Endodermal cell (in vitro differentiated cells): ENCODE measurements at regions not wholly inside any gene's neighbourhood (a gene's known extent, or its start where the extent isn't known, plus 50 kb on each side); places are given as distances from the start of the nearest gene placed in this dataset.

Experiments used
- DNase-seq: peaks from one replicate; pipeline ENCODE4 v3.0.0-alpha.2; 2017
- H3K27ac ChIP-seq: 2 replicates; pipeline ENCODE4 v1.5.1; 2013; ENCODE audit warnings: mild to moderate bottlenecking, low read depth, low read length, moderate library complexity
- H3K27me3 ChIP-seq: 2 replicates; pipeline ENCODE4 v1.6.1; 2013; ENCODE audit warnings: mild to moderate bottlenecking, low read length, moderate library complexity; ENCODE audit not compliant: insufficient read depth, control insufficient read depth, poor library complexity, severe bottlenecking
- H3K36me3 ChIP-seq: 2 replicates; pipeline ENCODE4 v1.7.0; 2013; ENCODE audit warnings: mild to moderate bottlenecking, low read length, moderate library complexity; ENCODE audit not compliant: control insufficient read depth, insufficient read depth
- H3K4me1 ChIP-seq: one replicate; pipeline ENCODE4 v1.7.0; 2013; ENCODE audit warnings: low read length; ENCODE audit not compliant: control insufficient read depth, insufficient read depth
- H3K4me3 ChIP-seq: 2 replicates; pipeline ENCODE4 v1.5.1; 2013; ENCODE audit warnings: mild to moderate bottlenecking, low read length, moderate library complexity
- H3K9ac ChIP-seq: 2 replicates; pipeline ENCODE4 v1.6.1; 2013; ENCODE audit warnings: mild to moderate bottlenecking, low read length, moderate library complexity; ENCODE audit not compliant: poor library complexity, severe bottlenecking; ENCODE audit errors: extremely low read depth
- H3K9me3 ChIP-seq: 2 replicates; pipeline ENCODE4 v1.6.1; 2013; ENCODE audit warnings: mild to moderate bottlenecking, low read length, moderate library complexity; ENCODE audit not compliant: control insufficient read depth
- H3K27ac Mint-ChIP-seq: 2 replicates; pipeline ENCODE4 v1.8.0; 2020; ENCODE audit warnings: mixed read lengths
- H3K27me3 Mint-ChIP-seq: 2 replicates; pipeline ENCODE4 v1.8.0; 2021; ENCODE audit warnings: mild to moderate bottlenecking, mixed read lengths; ENCODE audit not compliant: insufficient read depth
- H3K36me3 Mint-ChIP-seq: 2 replicates; pipeline ENCODE4 v1.8.0; 2020; ENCODE audit warnings: low read depth, mixed read lengths
- H3K4me1 Mint-ChIP-seq: 2 replicates; pipeline ENCODE4 v1.8.0; 2020; ENCODE audit warnings: mixed read lengths
- H3K4me3 Mint-ChIP-seq: 2 replicates; pipeline ENCODE4 v1.8.0; 2020; ENCODE audit warnings: mild to moderate bottlenecking, moderate library complexity, mixed read lengths
- H3K9me3 Mint-ChIP-seq: 2 replicates; pipeline ENCODE4 v1.8.0; 2020; ENCODE audit warnings: mild to moderate bottlenecking, mixed read lengths
- WGBS, 2 experiments: methylation state at CpG; one replicate each; pipeline versions ENCODE4 v1.1.5 to v1.1.7; 2013; ENCODE audit warnings: missing lambda C conversion rate in 2 of 2, mixed read lengths in 1 of 2; ENCODE audit not compliant: insufficient coverage in 1 of 2, insufficient read length in 1 of 2; 5-methylcytosine and 5-hydroxymethylcytosine counted together
- TF ChIP-seq, protein P1 (sequence below): fragments of 200-600 bp; sonication (generic); conservative IDR thresholded peaks from 2 replicates; pipeline ENCODE4 v1.5.0; 2021; ENCODE audit warnings: antibody characterized with exemption, mild to moderate bottlenecking

DNA sequence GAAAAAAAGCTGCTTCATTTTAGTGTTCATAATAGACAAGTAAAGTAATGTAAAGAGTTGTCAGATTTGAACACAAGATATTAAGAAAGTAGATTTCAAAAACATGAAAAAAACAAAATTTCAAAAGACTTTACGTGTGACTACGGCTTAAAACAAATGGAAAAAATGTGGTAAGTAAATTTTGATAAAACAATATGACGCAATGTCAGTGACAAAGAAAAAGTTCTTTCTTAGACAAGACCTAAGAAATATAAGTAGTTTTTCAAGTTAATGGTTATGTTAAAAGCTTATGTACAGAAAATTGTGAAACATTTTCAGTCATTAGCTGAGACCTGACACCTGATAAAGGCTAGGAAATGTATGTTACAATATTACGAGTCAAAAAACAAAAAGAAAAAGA, 73.7 kb upstream of the EYS start:
- no peak overlapping the region for H3K27ac ChIP-seq
- no peaks in the 10 kb centered on the region for H3K27me3 Mint-ChIP-seq
- WGBS, 2 experiments, result 95 to 98% methylated on average over 3 to 4 of the region's 4 CpGs
- H3K27ac Mint-ChIP-seq, result no peak overlapping the region
- no peaks in the 10 kb centered on the region for H3K27me3 ChIP-seq
- H3K4me1 ChIP-seq, result no peaks in the 10 kb centered on the region
- no peaks in the 10 kb centered on the region for H3K9me3 ChIP-seq
- H3K4me3 ChIP-seq, result no peak overlapping the region
- H3K4me1 Mint-ChIP-seq, result no peaks in the 10 kb centered on the region
- no peaks in the 10 kb centered on the region for H3K9me3 Mint-ChIP-seq
- no peak for DNase-seq
- TF ChIP-seq, protein P1, sequence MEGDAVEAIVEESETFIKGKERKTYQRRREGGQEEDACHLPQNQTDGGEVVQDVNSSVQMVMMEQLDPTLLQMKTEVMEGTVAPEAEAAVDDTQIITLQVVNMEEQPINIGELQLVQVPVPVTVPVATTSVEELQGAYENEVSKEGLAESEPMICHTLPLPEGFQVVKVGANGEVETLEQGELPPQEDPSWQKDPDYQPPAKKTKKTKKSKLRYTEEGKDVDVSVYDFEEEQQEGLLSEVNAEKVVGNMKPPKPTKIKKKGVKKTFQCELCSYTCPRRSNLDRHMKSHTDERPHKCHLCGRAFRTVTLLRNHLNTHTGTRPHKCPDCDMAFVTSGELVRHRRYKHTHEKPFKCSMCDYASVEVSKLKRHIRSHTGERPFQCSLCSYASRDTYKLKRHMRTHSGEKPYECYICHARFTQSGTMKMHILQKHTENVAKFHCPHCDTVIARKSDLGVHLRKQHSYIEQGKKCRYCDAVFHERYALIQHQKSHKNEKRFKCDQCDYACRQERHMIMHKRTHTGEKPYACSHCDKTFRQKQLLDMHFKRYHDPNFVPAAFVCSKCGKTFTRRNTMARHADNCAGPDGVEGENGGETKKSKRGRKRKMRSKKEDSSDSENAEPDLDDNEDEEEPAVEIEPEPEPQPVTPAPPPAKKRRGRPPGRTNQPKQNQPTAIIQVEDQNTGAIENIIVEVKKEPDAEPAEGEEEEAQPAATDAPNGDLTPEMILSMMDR, result no peak
- no peaks in the 10 kb centered on the region for H3K36me3 Mint-ChIP-seq
- no peak overlapping the region for H3K4me3 Mint-ChIP-seq
- no peak overlapping the region for H3K9ac ChIP-seq
- H3K36me3 ChIP-seq, result no peaks in the 10 kb centered on the region

DNA sequence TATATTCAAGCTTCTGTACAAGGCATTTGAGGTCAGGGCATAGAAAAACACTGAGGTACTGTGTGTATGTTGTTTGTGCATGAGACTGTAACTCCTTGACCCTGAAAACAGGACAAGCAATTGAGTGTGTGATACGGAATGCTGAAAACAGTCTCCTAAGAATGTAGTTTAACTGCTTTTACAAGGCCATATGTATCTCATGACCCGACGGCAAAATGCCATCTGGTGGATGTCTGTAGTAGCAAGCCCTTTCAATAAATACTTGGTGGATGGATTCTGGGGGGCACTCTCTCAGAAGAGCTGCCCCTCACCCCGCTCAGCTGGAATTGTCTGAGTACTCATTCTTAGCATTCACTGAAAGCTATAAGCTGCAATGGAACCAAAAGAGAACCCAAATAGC, 69.3 kb upstream of the EYS start:
- Histone ChIP-seq H3K4me3 (no peak overlapping the region), H3K4me1 (no peaks in the 10 kb centered on the region), H3K27ac (no peak overlapping the region), H3K9me3 (no peaks in the 10 kb centered on the region), H3K27me3 (no peaks in the 10 kb centered on the region), H3K9ac (no peak overlapping the region), H3K36me3 (no peaks in the 10 kb centered on the region)
- Mint-ChIP-seq H3K9me3 (no peaks in the 10 kb centered on the region), H3K36me3 (no peaks in the 10 kb centered on the region), H3K27ac (no peak overlapping the region), H3K4me1 (peaks cover 12% of the 10 kb centered on the region), H3K27me3 (no peaks in the 10 kb centered on the region), H3K4me3 (no peak overlapping the region)
- peak; percentile 65 for DNase-seq
- TF ChIP-seq, protein P1, result peak; percentile 70
- 68% methylated on average over 4 of the region's 4 CpGs; no CpG with 5 or more reads in 1 of the 2 experiments for WGBS, 2 experiments

DNA sequence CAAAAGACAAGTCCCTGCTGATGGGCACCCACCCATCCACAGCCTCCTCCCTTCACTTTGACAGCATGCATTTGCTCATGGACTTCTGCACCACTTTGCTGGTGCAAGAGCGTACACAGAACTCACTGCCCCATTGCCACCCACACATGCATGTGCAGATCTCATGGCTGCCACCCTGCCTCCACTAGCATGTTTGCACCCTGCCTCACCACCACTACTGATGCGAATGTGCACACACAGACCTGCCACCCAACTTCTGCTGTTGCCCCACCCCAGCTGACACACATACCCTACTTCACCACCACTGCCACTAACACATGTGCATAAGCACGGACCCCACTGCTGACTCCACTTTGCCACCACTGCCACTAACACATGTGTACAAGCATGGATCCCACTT, 64.9 kb upstream of the EYS start:
- H3K4me1 ChIP-seq, result no peaks in the 10 kb centered on the region
- Mint-ChIP-seq H3K4me1 (peaks cover 12% of the 10 kb centered on the region), H3K4me3 (no peak overlapping the region), H3K27ac (no peak overlapping the region), H3K9me3 (no peaks in the 10 kb centered on the region), H3K36me3 (no peaks in the 10 kb centered on the region), H3K27me3 (no peaks in the 10 kb centered on the region)
- H3K9ac ChIP-seq, result no peak overlapping the region
- TF ChIP-seq, protein P1, result no peak
- H3K9me3 ChIP-seq, result no peaks in the 10 kb centered on the region
- H3K36me3 ChIP-seq, result no peaks in the 10 kb centered on the region
- no peaks in the 10 kb centered on the region for H3K27me3 ChIP-seq
- DNase-seq, result no peak
- H3K4me3 ChIP-seq, result no peak overlapping the region
- no peak overlapping the region for H3K27ac ChIP-seq
- 94 to 100% methylated on average over 1 to 3 of the region's 3 CpGs for WGBS, 2 experiments
